Activated naive CD4-positive, alpha-beta T cell treated with anti-CD3 and anti-CD28 coated beads, Interleukin-2, amount 10 ng/mL, durations not matched to agents 7 days and 5 days (primary cell): ENCODE measurements at regions not wholly inside any gene's neighbourhood (a gene's known extent, or its start where the extent isn't known, plus 50 kb on each side); places are given as distances from the start of the nearest gene placed in this dataset.

Experiments
- CTCF ChIA-PET: fragments of 350-600 bp; sonication (Branson Sonifier 250); formaldehyde crosslinking; loops from one replicate; lab custom pipeline; 2021; ENCODE audit warnings: antibody characterized with exemption; lab: Charles Lee
- DNase-seq: peaks from one replicate; pipeline ENCODE4 v3.0.0-alpha.2; 2020
- H3K27ac Mint-ChIP-seq: one replicate; pipeline ENCODE4 v1.8.0; 2021; ENCODE audit warnings: mild to moderate bottlenecking, moderate library complexity, mixed read lengths
- H3K27me3 Mint-ChIP-seq: one replicate; pipeline ENCODE4 v1.8.0; 2021; ENCODE audit warnings: mild to moderate bottlenecking, mixed read lengths
- H3K36me3 Mint-ChIP-seq: one replicate; pipeline ENCODE4 v1.8.0; 2021; ENCODE audit warnings: mixed read lengths
- H3K4me1 Mint-ChIP-seq: one replicate; pipeline ENCODE4 v1.8.0; 2021; ENCODE audit warnings: mixed read lengths
- H3K4me3 Mint-ChIP-seq: one replicate; pipeline ENCODE4 v1.8.0; 2021; ENCODE audit warnings: mild to moderate bottlenecking, moderate library complexity, mixed read lengths
- H3K9me3 Mint-ChIP-seq: one replicate; pipeline ENCODE4 v1.8.0; 2021; ENCODE audit warnings: mixed read lengths

DNA sequence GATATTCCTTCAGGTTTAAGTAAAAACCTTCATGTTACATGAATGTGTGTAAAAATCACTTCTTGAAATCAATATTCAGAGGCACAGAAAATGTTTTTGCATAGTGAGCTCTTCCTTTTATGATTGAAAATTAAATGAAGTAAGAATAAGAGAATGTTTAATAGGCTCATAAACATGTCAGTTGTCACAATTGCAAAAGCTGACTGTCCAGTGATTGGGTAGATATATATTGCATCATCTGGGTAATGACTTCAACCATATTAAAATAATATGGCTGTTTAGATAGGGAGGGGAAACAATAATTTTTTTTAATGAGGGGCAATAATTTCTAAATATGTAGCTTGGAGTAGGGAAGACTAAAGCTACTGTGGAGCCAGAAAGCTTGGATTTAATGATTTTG, 529.8 kb upstream of the GOLIM4 start:
- Mint-ChIP-seq H3K27ac (no peak overlapping the region), H3K36me3 (no peaks in the 10 kb centered on the region), H3K4me3 (no peak overlapping the region), H3K9me3 (no peaks in the 10 kb centered on the region), H3K4me1 (no peaks in the 10 kb centered on the region), H3K27me3 (no peaks in the 10 kb centered on the region)
- CTCF ChIA-PET: no interaction called here
- no peak for DNase-seq

DNA sequence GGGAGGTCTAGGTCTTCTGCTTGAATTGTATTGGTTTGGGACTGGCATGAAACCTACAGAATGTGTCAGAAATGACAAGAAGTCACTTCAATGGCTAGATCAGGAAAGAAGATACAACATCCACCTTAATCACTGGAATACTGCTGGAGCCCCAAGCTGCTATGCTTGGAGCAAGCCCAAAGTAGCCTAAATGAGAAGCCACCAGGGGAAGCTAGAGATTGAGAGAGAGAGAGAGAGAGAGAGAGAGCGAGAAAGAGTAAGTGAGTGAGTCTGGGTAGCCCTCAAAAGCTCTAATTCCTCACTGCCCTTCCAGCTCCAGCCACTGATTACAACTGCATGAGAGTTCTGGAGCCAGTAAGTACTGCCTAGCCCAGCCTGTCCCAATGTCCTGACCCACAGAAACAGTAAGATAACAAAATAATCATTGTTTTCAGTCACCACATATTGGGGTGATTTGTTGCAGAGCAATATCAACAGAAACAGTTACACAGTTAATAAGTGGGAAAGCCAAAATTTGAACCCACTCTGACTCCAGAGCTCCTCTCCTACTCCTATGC, 529.2 kb upstream of the GOLIM4 start:
- no peaks in the 10 kb centered on the region for H3K4me1 Mint-ChIP-seq
- no peaks in the 10 kb centered on the region for H3K27me3 Mint-ChIP-seq
- CTCF ChIA-PET: no interaction called here
- no peak overlapping the region for H3K4me3 Mint-ChIP-seq
- H3K36me3 Mint-ChIP-seq: no peaks in the 10 kb centered on the region
- no peaks in the 10 kb centered on the region for H3K9me3 Mint-ChIP-seq
- no peak overlapping the region for H3K27ac Mint-ChIP-seq
- DNase-seq: no peak

DNA sequence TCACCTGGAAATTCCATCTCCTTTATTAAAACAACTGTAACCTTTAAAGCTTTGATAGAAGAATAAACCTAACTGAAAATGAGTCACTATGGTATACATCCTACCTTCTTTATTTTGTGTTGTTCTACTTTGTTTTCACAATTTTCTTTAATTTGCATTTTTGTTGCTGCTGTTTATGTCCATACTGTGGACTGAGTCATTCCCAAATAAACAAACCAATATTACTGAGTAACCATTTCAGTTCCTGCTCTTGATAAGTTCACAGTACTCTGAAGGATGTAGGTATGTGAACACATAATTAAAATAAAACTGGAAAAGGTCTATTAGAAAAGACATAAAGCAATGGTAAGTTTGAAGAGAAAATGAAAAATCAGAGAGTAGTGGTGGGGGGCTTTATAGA, 528.5 kb upstream of the GOLIM4 start:
- no peak for DNase-seq
- no peaks in the 10 kb centered on the region for H3K36me3 Mint-ChIP-seq
- no peaks in the 10 kb centered on the region for H3K4me1 Mint-ChIP-seq
- CTCF ChIA-PET: no interaction called here
- no peaks in the 10 kb centered on the region for H3K27me3 Mint-ChIP-seq
- H3K4me3 Mint-ChIP-seq: no peak overlapping the region
- no peaks in the 10 kb centered on the region for H3K9me3 Mint-ChIP-seq
- no peak overlapping the region for H3K27ac Mint-ChIP-seq

DNA sequence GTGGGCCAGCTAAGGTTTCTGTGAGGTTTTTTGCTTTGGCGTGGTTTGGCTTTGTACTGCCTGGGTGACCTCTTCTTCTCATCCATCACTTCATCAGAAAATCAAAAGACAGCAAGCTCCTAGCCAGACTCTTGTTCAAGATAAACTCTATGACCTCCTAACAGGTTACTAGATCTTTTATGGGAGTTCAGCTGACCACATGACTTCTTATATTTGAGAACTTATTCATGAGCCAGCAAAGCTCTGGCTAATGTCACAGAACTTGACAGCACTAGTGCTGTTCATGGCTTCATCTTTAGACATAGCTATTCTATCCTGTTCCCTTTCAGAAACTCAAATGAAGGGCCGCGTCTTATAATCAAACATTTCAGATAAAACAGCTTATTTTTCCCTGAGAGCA, 527.1 kb upstream of the GOLIM4 start:
- H3K4me1 Mint-ChIP-seq: no peaks in the 10 kb centered on the region
- CTCF ChIA-PET: interaction anchor here (1.0 kb wide), 1 partner anchor 10 kb away, joined by 4 read pairs; no protein-coding TSS in a partner anchor

DNA sequence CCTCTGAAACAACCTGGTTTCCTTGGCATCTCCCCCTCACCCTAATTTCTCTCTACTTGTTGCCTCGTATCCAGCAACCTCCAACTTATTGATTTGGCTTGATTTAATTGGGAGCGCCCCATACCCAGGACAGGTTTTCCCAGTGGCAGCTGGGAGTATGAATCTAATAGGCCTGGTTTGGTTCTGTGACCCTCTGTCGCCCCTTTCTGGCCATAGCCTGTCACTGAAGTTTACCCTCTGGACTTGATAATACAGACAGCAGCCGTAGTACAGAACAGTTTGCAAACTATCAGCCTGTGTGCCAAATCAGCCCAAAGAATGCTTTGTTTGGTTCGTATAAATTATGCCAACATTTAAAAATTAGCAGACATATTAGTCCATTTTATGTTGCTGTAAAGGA, 525.1 kb upstream of the GOLIM4 start:
- Mint-ChIP-seq H3K27me3 (no peaks in the 10 kb centered on the region), H3K27ac (no peak overlapping the region), H3K9me3 (no peaks in the 10 kb centered on the region), H3K4me1 (no peaks in the 10 kb centered on the region), H3K36me3 (no peaks in the 10 kb centered on the region), H3K4me3 (no peak overlapping the region)
- no peak for DNase-seq
- CTCF ChIA-PET: interaction anchor here (1.4 kb wide), 1 partner anchor 410 kb away, joined by 6 read pairs; no protein-coding TSS in a partner anchor

More for the DNA sequence above, 527.1 kb upstream of the GOLIM4 start:
- H3K27me3 Mint-ChIP-seq: no peaks in the 10 kb centered on the region
- no peaks in the 10 kb centered on the region for H3K9me3 Mint-ChIP-seq
- no peak for DNase-seq
- H3K36me3 Mint-ChIP-seq: no peaks in the 10 kb centered on the region
- H3K27ac Mint-ChIP-seq: no peak overlapping the region
- no peak overlapping the region for H3K4me3 Mint-ChIP-seq

DNA sequence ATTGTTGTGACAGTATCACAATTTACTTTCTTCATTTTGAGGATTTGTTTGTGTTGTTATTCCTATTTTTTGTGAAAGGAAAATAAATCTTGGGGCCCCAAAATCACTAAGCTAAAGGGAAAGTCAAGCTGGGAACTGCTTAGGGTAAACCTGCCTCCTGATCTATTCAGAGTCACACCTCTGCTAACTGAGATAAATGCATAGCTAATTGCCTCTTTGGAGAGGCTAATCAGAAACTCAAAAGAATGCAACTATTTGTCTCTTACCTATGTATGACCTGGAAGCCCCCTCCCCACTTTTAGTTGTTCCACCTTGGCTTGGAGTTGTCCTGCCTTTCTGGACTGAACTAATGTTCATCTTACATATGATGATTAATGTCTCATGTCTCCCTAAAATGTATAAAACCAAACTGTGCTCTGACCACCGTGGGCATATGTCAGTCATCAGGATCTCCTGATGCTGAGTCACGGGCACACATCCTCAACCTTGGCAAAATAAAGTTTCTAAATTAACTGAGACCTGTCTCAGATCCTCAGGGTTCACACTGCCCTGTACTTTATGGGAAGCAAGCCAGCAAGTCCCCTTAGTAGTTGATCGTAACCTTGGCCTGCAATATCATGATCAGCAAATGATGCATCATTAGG, 523.2 kb upstream of the GOLIM4 start:
- H3K36me3 Mint-ChIP-seq: no peaks in the 10 kb centered on the region
- no peak for DNase-seq
- no peak overlapping the region for H3K27ac Mint-ChIP-seq
- no peaks in the 10 kb centered on the region for H3K9me3 Mint-ChIP-seq
- CTCF ChIA-PET: no interaction called here
- no peaks in the 10 kb centered on the region for H3K4me1 Mint-ChIP-seq
- H3K27me3 Mint-ChIP-seq: no peaks in the 10 kb centered on the region
- H3K4me3 Mint-ChIP-seq: no peak overlapping the region

DNA sequence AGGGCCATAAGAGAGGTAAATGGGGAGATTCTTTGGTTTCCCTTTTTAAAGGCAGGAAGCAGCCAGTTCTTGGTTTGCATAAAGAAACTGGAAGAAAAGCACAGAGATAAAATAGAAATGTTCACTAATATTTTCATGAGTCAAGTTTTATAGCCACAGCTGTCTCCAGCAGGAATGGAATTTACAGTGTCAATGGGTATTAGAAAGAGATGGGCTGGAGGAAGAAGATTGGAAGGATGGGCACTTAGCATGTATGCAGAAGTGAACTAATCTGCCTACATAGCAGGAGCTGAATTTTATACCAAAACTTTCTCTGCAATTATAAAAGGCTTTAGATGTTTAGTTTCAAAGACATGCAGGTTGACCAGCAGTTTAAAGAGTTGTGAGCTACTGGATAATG, 521.9 kb upstream of the GOLIM4 start:
- no peaks in the 10 kb centered on the region for H3K9me3 Mint-ChIP-seq
- no peaks in the 10 kb centered on the region for H3K36me3 Mint-ChIP-seq
- H3K27ac Mint-ChIP-seq: no peak overlapping the region
- no peaks in the 10 kb centered on the region for H3K4me1 Mint-ChIP-seq
- no peak for DNase-seq
- no peaks in the 10 kb centered on the region for H3K27me3 Mint-ChIP-seq
- CTCF ChIA-PET: interaction anchor here (1.0 kb wide), 1 partner anchor 27 kb away, joined by 3 read pairs; no protein-coding TSS in a partner anchor
- H3K4me3 Mint-ChIP-seq: no peak overlapping the region

DNA sequence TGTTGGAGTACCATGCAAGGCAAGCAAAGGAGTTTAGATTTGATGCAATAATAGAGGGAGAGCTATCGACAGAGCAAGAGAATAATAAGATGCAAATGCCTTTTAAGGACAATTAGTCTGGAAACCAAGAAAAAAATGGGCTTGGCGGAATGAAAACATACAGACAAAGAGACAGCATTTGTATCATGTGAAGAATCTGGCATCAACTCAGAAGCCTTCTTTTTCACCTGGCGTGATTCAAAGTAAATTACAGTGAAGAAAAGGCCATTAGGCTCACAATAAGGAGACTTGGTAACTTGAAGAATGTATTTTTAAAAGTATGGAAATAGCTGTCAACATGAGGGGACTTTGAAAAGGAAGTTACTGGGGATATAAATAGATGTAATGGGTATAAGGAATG, 521.2 kb upstream of the GOLIM4 start:
- no peak for DNase-seq
- Mint-ChIP-seq H3K27ac (no peak overlapping the region), H3K4me3 (no peak overlapping the region), H3K9me3 (no peaks in the 10 kb centered on the region), H3K36me3 (no peaks in the 10 kb centered on the region), H3K4me1 (no peaks in the 10 kb centered on the region), H3K27me3 (no peaks in the 10 kb centered on the region)
- CTCF ChIA-PET: no interaction called here

DNA sequence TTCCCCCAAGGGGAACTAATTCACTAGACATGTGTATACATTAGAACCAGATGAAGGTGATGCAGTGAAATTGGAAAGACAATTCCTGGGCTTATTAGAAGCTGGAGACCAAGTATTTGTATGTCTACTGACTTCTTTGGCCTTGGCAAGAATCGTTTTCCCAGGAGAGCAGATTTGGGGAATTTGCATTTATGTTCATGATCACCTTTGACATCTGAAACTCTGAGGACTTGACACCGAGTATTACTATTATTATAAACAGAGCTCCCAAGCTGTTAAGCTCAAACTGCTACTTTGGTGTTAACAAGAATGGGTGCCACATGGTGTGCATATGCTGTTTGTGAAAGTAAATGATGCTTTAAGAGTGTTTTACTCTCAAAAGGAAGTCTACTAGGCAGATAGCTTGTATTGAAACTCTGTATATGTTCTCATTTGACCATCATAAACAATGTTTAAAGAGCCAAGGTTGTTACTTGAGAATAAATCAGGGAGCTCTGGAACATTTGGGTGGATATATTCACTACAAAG, 519.8 kb upstream of the GOLIM4 start:
- Mint-ChIP-seq H3K36me3 (no peaks in the 10 kb centered on the region), H3K4me3 (no peak overlapping the region), H3K27me3 (no peaks in the 10 kb centered on the region), H3K4me1 (no peaks in the 10 kb centered on the region), H3K9me3 (no peaks in the 10 kb centered on the region), H3K27ac (no peak overlapping the region)
- DNase-seq: no peak
- CTCF ChIA-PET: no interaction called here

DNA sequence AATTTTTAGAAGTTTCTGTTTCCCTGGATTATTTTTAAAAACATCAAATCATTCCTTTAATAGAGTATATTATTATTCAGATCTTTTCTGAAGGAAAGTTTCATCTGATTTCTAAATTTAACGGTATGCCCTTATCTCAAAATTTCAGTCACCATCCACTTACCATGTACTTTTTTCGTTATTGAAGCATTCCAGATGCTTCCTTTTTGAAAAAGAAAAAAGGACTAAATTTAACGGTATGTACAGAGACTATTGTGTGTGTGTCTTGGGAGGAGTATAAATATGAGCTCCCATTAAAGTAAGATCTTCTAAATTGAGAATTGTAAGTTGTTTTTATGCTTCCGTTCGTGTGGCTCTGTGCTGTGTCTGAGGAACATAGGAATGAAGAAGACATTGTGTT, 517.4 kb upstream of the GOLIM4 start:
- no peaks in the 10 kb centered on the region for H3K27me3 Mint-ChIP-seq
- no peaks in the 10 kb centered on the region for H3K9me3 Mint-ChIP-seq
- no peak overlapping the region for H3K4me3 Mint-ChIP-seq
- DNase-seq: no peak
- no peaks in the 10 kb centered on the region for H3K36me3 Mint-ChIP-seq
- H3K4me1 Mint-ChIP-seq: no peaks in the 10 kb centered on the region
- CTCF ChIA-PET: interaction anchor here (1.2 kb wide), 1 partner anchor 9 kb away, joined by 4 read pairs; no protein-coding TSS in a partner anchor
- H3K27ac Mint-ChIP-seq: no peak overlapping the region

DNA sequence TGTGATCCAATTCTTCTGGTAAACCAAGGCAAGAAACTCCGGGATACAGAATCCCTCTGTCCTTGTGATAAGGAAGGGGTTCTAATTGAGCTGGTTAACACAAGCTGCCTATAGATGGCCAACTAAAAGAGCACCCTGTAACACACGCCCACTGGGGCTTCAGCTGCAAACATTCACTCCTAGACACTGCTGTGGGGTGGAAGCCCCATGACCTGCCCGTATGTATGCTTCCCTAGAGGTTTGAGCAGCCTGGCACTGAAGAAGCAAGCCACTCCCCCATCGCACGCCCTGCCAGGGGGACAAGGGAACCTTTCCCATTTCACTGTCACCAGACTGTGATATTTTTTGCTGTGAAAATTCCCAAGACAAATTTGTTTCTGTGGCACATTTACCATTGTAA, 516.9 kb upstream of the GOLIM4 start:
- CTCF ChIA-PET: interaction anchor here (1.2 kb wide), 1 partner anchor 9 kb away, joined by 4 read pairs; no protein-coding TSS in a partner anchor
- no peak overlapping the region for H3K4me3 Mint-ChIP-seq

DNA sequence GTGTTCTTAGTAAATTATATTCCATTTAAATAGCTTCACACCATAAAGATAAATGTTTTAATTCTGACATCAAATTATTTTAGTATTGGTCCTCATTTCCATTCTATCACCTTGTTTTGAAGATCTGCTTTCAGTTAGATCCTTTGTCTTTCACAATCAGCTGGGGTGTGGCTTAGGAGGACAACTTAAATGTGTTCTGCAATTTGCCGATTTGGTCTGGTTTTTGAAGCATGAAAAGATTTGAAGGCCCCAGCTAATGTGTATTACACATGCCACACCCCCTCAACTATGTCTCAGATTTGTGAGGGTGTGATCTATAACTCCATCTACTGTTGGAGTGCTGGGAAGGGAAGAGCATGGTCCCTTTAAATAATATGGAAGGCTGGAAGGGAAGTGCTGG, 516.1 kb upstream of the GOLIM4 start:
- Mint-ChIP-seq H3K4me3 (no peak overlapping the region), H3K27me3 (no peaks in the 10 kb centered on the region), H3K27ac (no peak overlapping the region), H3K9me3 (no peaks in the 10 kb centered on the region), H3K4me1 (no peaks in the 10 kb centered on the region), H3K36me3 (no peaks in the 10 kb centered on the region)
- no peak for DNase-seq
- CTCF ChIA-PET: no interaction called here

More for the DNA sequence above, 516.9 kb upstream of the GOLIM4 start:
- no peaks in the 10 kb centered on the region for H3K9me3 Mint-ChIP-seq
- no peaks in the 10 kb centered on the region for H3K27me3 Mint-ChIP-seq
- DNase-seq: no peak
- no peak overlapping the region for H3K27ac Mint-ChIP-seq
- no peaks in the 10 kb centered on the region for H3K36me3 Mint-ChIP-seq
- H3K4me1 Mint-ChIP-seq: no peaks in the 10 kb centered on the region

DNA sequence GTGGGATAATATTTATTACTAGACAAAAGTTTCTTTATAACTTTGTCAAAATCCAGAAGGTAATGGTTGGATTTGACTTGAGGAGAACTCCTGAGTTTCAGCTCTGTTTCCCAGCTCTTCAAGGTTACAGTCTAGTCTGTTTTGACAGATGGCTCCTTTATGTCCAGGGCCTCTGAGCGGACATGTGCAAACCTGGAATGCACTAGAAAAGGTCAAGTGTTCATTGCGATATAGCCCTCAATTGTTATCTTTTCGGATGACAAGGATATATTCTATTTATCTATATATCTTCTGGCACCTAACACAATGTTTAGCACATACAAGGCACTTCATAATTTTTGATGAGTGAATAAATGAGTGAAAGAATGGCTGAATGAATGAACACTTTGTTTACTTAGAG, 513.2 kb upstream of the GOLIM4 start:
- CTCF ChIA-PET: no interaction called here
- no peaks in the 10 kb centered on the region for H3K36me3 Mint-ChIP-seq
- no peak for DNase-seq
- H3K27ac Mint-ChIP-seq: no peak overlapping the region
- H3K4me3 Mint-ChIP-seq: no peak overlapping the region
- H3K9me3 Mint-ChIP-seq: no peaks in the 10 kb centered on the region
- no peaks in the 10 kb centered on the region for H3K27me3 Mint-ChIP-seq
- no peaks in the 10 kb centered on the region for H3K4me1 Mint-ChIP-seq

DNA sequence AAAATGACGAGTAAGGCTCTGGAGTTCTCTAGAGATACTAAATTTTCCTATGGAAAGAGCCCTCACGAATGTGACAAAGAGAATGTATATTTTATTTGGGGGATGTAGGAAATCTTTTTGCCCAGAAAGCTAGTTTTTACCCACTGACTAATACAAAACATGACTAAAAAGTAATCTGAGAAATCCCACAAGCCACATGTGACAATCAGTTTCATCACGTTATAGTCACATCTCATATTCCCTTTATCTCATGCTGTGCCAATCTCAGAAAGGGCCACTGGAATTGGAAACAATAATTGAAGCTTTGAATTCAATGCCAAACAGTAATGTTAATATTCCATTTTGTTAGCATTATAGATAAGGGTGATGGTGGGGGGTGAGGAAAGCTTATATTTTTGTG, 509.0 kb upstream of the GOLIM4 start:
- H3K36me3 Mint-ChIP-seq: no peaks in the 10 kb centered on the region
- no peak overlapping the region for H3K4me3 Mint-ChIP-seq
- H3K27me3 Mint-ChIP-seq: no peaks in the 10 kb centered on the region
- no peak overlapping the region for H3K27ac Mint-ChIP-seq
- no peak for DNase-seq
- H3K4me1 Mint-ChIP-seq: no peaks in the 10 kb centered on the region
- CTCF ChIA-PET: no interaction called here
- no peaks in the 10 kb centered on the region for H3K9me3 Mint-ChIP-seq

DNA sequence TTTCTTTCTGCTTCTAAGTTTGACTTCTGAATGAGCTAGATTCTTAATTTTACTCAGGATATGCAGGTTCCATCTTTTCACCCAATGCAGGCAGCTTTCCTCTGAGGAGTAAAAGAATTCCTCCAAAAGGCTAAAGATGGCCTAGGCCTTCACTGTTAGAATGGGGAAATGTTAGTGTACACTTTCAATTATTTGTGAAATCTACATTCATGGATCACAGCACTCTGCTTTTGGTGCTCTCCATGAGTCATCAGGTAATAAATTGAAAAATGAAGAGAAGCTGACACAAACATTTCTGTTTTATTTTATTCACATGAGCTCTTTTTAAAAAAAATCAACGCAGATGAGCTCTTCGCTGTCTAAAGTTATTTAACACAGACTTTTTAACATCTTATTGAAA, 502.5 kb upstream of the GOLIM4 start:
- H3K4me1 Mint-ChIP-seq: no peaks in the 10 kb centered on the region
- H3K36me3 Mint-ChIP-seq: no peaks in the 10 kb centered on the region
- H3K27ac Mint-ChIP-seq: no peak overlapping the region
- DNase-seq: no peak
- no peaks in the 10 kb centered on the region for H3K27me3 Mint-ChIP-seq
- H3K9me3 Mint-ChIP-seq: no peaks in the 10 kb centered on the region
- H3K4me3 Mint-ChIP-seq: no peak overlapping the region
- CTCF ChIA-PET: no interaction called here
